ENCODE measurements at regions not wholly inside any gene's neighbourhood (a gene's known extent, or its start where the extent isn't known, plus 50 kb on each side); places are given as distances from the start of the nearest gene placed in this dataset.

- no peak for TF ChIP-seq CTCF (IDR thresholded peaks at IDR 0.05)
- no peak for TF ChIP-seq ESRRA (CRISPR knock-in tag; IDR thresholded peaks at IDR 0.05; ENCODE audit: borderline replicate concordance)
- TF ChIP-seq SMAD3 (CRISPR knock-in tag; IDR thresholded peaks at IDR 0.05; ENCODE audit: borderline replicate concordance): no peak
- TF ChIP-seq USF2 (CRISPR knock-in tag; IDR thresholded peaks at IDR 0.05): no peak
- TF ChIP-seq E2F1 (CRISPR knock-in tag; IDR thresholded peaks at IDR 0.05): no peak
- no peak for TF ChIP-seq MAX (CRISPR knock-in tag; IDR thresholded peaks at IDR 0.05)
- no peak for TF ChIP-seq ELF4 (CRISPR knock-in tag; IDR thresholded peaks at IDR 0.05; ENCODE audit: low read depth)
- no peak for TF ChIP-seq GABPB1 (CRISPR knock-in tag; IDR thresholded peaks at IDR 0.05)
- no peak for TF ChIP-seq JUN (CRISPR knock-in tag; IDR thresholded peaks at IDR 0.05)
- TF ChIP-seq TCF7 (CRISPR knock-in tag; IDR thresholded peaks at IDR 0.05; ENCODE audit: low read depth): no peak
- no peak for TF ChIP-seq IRF1 (CRISPR knock-in tag; IDR thresholded peaks at IDR 0.05)
- no peak for TF ChIP-seq KAT7 (CRISPR knock-in tag; IDR thresholded peaks at IDR 0.05; ENCODE audit: borderline replicate concordance)
- no peak for TF ChIP-seq ATF3 (CRISPR knock-in tag; conservative IDR thresholded peaks at IDR 0.05)
- TF ChIP-seq ATF2 (CRISPR knock-in tag; IDR thresholded peaks at IDR 0.05; ENCODE audit: borderline replicate concordance, low read depth): no peak
Measured at GRCh38 chr20:59101961-59102360, 59.4 kb upstream of the PRELID3B start.
